ENCODE measurements at regions not wholly inside any gene's neighbourhood (a gene's known extent, or its start where the extent isn't known, plus 50 kb on each side); places are given as distances from the start of the nearest gene placed in this dataset.
A peak's percentile ranks its signal among the peaks of the same experiment; 100 is the strongest.

DNA sequence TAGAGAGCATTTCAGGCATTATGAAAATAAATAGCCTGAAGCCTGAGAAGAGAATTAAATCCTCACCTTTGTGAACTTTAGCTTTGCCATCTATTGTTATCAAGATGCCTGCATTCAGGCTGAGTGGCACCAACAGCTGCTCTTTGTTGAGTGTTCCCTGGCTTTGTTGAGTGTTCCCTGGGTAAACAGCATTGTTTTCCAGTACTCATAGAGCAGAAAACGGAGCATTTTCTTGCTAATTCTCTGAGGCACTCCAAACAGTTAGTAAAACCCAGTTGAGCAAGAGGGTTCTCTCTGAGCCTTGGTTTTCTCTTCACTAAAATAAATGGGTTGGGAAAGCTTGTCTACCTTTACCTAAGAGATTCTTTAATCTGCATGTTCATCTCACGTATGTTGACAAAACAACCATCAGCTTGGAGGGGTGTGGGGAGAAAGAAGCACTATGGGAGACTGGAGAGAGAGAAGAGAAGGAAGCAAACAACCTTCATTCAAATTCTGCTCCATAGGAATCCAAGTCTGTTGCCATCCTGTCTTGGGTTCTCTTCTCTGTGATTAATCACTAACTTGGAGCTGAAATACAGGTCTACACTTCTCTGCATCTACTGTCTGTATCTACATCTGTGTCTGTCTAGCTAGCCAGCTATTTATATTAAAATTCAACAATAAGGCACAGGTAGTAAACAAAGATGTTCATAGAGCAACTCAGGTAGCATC is 567.0 kb upstream of the SOX11 start:
- H3K4me3 Mint-ChIP-seq = no peak overlapping the region
- no peak overlapping the region for H3K27ac ChIP-seq (ENCODE audit: low read depth, low read length)
- H3K4me3 ChIP-seq (ENCODE audit: low read length in 2 of 2) = no peak overlapping the region
- H3K4me1 Mint-ChIP-seq = no peaks in the 10 kb centered on the region
- DNase-seq = no peak
- H3K27me3 ChIP-seq (ENCODE audit: insufficient read depth, low read length) = no peaks in the 10 kb centered on the region
- intact Hi-C loops (cut with micrococcal nuclease) = no loop called here
- H3K36me3 Mint-ChIP-seq = no peaks in the 10 kb centered on the region
- no peaks in the 10 kb centered on the region for H3K27me3 Mint-ChIP-seq
- ChIA-PET CTCF (ENCODE audit: partially characterized antibody) (no interaction called here), POLR2A (ENCODE audit: partially characterized antibody) (no interaction called here)
- no peaks in the 10 kb centered on the region for H3K4me1 ChIP-seq (ENCODE audit: insufficient read depth, low read length)
- H3K9me3 ChIP-seq (ENCODE audit: control insufficient read depth in 1 of 2, low read length in 2 of 2) = no peaks in the 10 kb centered on the region
- H3K36me3 ChIP-seq (ENCODE audit: insufficient read depth, low read length) = no peaks in the 10 kb centered on the region
- peaks cover 0 to 7% (median under 1%) of the 10 kb centered on the region in 8 donors for H3K9me3 Mint-ChIP-seq
- no peak overlapping the region for H3K27ac Mint-ChIP-seq

DNA sequence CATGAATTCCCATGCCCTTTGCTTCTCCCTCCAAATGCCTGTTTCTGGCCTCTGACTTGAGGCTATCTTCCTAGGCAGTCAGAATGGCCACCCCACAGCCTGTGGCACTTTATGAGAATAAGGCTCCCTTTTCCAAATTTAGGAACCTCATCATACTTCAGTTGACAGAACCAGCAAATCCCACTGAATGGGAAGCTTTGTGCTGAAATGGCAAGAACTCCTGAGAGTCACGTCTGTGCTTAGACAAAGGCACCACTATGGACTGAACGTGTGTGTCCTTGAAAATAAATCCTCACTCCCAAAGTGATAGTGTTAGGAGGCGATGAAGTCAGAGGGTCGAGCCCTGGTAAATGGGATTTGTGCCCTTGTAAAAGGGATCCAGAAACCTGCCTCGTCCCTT is 559.9 kb upstream of the SOX11 start:
- no peaks in the 10 kb centered on the region for H3K27me3 ChIP-seq (ENCODE audit: insufficient read depth, low read length)
- no peaks in the 10 kb centered on the region for H3K4me1 ChIP-seq (ENCODE audit: insufficient read depth, low read length)
- Mint-ChIP-seq H3K4me1 (no peaks in the 10 kb centered on the region), H3K36me3 (no peaks in the 10 kb centered on the region), H3K9me3 (peaks cover 0 to 15% (median 7%) of the 10 kb centered on the region in 8 donors), H3K27me3 (no peaks in the 10 kb centered on the region), H3K27ac (no peak overlapping the region), H3K4me3 (peak overlapping the region in 1 of 8 donors; percentile 17)
- H3K4me3 ChIP-seq (ENCODE audit: low read length in 2 of 2) = no peak overlapping the region
- ChIA-PET CTCF (ENCODE audit: partially characterized antibody) (no interaction called here), POLR2A (ENCODE audit: partially characterized antibody) (no interaction called here)
- no peaks in the 10 kb centered on the region for H3K9me3 ChIP-seq (ENCODE audit: control insufficient read depth in 1 of 2, low read length in 2 of 2)
- H3K36me3 ChIP-seq (ENCODE audit: insufficient read depth, low read length) = no peaks in the 10 kb centered on the region
- intact Hi-C loops (cut with micrococcal nuclease) = no loop called here
- no peak overlapping the region for H3K27ac ChIP-seq (ENCODE audit: low read depth, low read length)
- DNase-seq = no peak

DNA sequence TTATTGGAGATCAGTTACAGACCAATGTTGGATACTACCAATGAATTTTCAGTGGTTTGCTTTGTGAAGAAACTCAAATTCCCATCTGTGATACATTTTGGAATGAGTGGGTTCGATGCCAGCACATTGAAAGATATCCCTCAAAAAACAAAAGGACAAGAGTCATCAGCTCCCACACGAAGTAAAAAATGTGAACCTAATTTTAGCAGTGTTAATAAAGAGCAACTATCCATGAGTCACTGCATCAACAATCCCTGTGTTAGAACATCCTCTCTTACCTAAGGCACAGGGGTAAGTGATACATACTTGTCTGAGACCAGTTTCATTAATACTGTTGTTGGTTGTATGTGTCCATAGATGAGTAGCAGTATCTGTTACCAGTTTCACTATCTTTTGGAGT is 551.8 kb upstream of the SOX11 start:
- Histone ChIP-seq H3K27ac (ENCODE audit: low read depth, low read length) (no peak overlapping the region), H3K4me3 (ENCODE audit: low read length in 2 of 2) (no peak overlapping the region), H3K27me3 (ENCODE audit: insufficient read depth, low read length) (no peaks in the 10 kb centered on the region), H3K36me3 (ENCODE audit: insufficient read depth, low read length) (no peaks in the 10 kb centered on the region), H3K4me1 (ENCODE audit: insufficient read depth, low read length) (no peaks in the 10 kb centered on the region), H3K9me3 (ENCODE audit: control insufficient read depth in 1 of 2, low read length in 2 of 2) (no peaks in the 10 kb centered on the region)
- ChIA-PET POLR2A (ENCODE audit: partially characterized antibody) (no interaction called here), CTCF (ENCODE audit: partially characterized antibody) (no interaction called here)
- H3K4me3 Mint-ChIP-seq = no peak overlapping the region
- peaks cover 0 to 17% (median 6%) of the 10 kb centered on the region in 8 donors for H3K9me3 Mint-ChIP-seq
- no peak overlapping the region for H3K27ac Mint-ChIP-seq
- H3K36me3 Mint-ChIP-seq = no peaks in the 10 kb centered on the region
- no peaks in the 10 kb centered on the region for H3K4me1 Mint-ChIP-seq
- no peak for DNase-seq
- H3K27me3 Mint-ChIP-seq = no peaks in the 10 kb centered on the region
- intact Hi-C loops (cut with micrococcal nuclease) = no loop called here

DNA sequence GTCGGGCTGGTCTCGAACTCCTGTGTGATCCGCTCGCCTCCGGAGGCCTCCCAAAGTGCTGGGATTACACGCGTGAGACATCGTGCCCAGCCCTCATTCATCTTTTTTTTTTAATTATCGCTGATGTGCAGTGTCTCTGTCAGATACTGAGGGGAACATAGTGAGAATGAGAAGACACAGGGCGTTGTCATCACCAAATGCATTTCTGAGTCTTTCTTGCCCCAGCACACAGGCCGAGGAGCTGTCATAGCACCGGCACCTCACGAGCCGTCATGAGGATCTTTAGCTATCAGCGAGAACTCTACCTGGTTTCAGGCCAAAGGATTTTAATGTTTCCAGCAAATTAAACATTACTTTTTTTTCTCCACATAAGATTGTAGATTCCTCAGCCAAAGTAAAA is 548.0 kb upstream of the SOX11 start:
- Mint-ChIP-seq H3K4me1 (no peaks in the 10 kb centered on the region), H3K27ac (no peak overlapping the region), H3K4me3 (no peak overlapping the region), H3K36me3 (no peaks in the 10 kb centered on the region), H3K9me3 (peaks cover 0 to 31% (median 11%) of the 10 kb centered on the region in 8 donors), H3K27me3 (no peaks in the 10 kb centered on the region)
- POLR2A ChIA-PET (ENCODE audit: partially characterized antibody) = no interaction called here
- H3K36me3 ChIP-seq (ENCODE audit: insufficient read depth, low read length) = no peaks in the 10 kb centered on the region
- no peak overlapping the region for H3K4me3 ChIP-seq (ENCODE audit: low read length in 2 of 2)
- no peak overlapping the region for H3K27ac ChIP-seq (ENCODE audit: low read depth, low read length)
- CTCF ChIA-PET (ENCODE audit: partially characterized antibody) = no interaction called here
- H3K27me3 ChIP-seq (ENCODE audit: insufficient read depth, low read length) = no peaks in the 10 kb centered on the region
- DNase-seq = no peak
- no peaks in the 10 kb centered on the region for H3K4me1 ChIP-seq (ENCODE audit: insufficient read depth, low read length)
- H3K9me3 ChIP-seq (ENCODE audit: control insufficient read depth in 1 of 2, low read length in 2 of 2) = no peaks in the 10 kb centered on the region
- intact Hi-C loops (cut with micrococcal nuclease) = no loop called here

DNA sequence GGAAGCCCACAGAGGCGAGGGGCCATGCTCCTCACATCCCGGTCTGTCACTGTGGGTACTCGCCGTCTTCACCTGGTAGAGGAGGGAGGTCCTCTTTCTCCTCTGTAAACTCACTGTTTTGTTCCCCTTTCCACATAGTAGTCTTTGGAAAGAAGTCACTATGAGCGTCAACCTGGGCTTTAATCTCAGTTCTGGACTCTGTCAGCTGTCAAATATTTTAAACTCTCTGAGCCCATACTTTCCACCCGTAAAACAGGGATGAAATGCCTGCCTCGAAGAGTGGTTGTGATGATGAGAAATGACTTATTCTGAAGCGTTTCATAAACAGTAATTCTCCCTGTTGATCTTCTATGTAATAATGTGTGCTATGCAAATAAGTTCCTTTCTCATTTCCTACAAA is 547.1 kb upstream of the SOX11 start:
- CTCF ChIA-PET (ENCODE audit: partially characterized antibody) = no interaction called here
- POLR2A ChIA-PET (ENCODE audit: partially characterized antibody) = no interaction called here
- Histone ChIP-seq H3K9me3 (ENCODE audit: control insufficient read depth in 1 of 2, low read length in 2 of 2) (no peaks in the 10 kb centered on the region), H3K27ac (ENCODE audit: low read depth, low read length) (no peak overlapping the region), H3K4me3 (ENCODE audit: low read length in 2 of 2) (no peak overlapping the region), H3K4me1 (ENCODE audit: insufficient read depth, low read length) (no peaks in the 10 kb centered on the region), H3K36me3 (ENCODE audit: insufficient read depth, low read length) (no peaks in the 10 kb centered on the region), H3K27me3 (ENCODE audit: insufficient read depth, low read length) (no peaks in the 10 kb centered on the region)
- no peak for DNase-seq
- H3K4me1 Mint-ChIP-seq = no peaks in the 10 kb centered on the region
- H3K4me3 Mint-ChIP-seq = no peak overlapping the region
- no peaks in the 10 kb centered on the region for H3K27me3 Mint-ChIP-seq
- H3K36me3 Mint-ChIP-seq = no peaks in the 10 kb centered on the region
- intact Hi-C loops (cut with micrococcal nuclease) = no loop called here
- H3K27ac Mint-ChIP-seq = no peak overlapping the region
- peaks cover 0 to 31% (median 11%) of the 10 kb centered on the region in 8 donors for H3K9me3 Mint-ChIP-seq

DNA sequence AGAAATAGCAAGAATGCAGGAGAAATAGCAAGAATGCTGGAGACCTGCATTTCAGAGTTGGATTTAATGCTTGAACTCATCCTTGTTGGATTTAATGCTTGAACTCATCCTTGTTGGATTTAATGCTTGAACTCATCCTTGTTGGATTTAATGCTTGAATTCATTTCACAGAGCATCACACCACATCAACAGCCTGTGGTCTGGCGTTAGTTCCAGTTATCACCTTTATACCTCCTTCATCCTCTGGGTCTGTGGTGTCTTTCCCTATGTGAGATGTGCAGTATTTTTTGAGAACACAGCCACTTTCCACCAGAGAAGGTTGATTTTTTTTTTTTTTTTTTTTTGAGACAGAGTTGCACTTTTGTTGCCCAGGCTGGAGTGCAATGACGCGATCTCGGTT is 546.4 kb upstream of the SOX11 start:
- Histone ChIP-seq H3K36me3 (ENCODE audit: insufficient read depth, low read length) (no peaks in the 10 kb centered on the region), H3K4me1 (ENCODE audit: insufficient read depth, low read length) (no peaks in the 10 kb centered on the region), H3K4me3 (ENCODE audit: low read length in 2 of 2) (no peak overlapping the region), H3K27ac (ENCODE audit: low read depth, low read length) (no peak overlapping the region), H3K27me3 (ENCODE audit: insufficient read depth, low read length) (no peaks in the 10 kb centered on the region), H3K9me3 (ENCODE audit: control insufficient read depth in 1 of 2, low read length in 2 of 2) (no peaks in the 10 kb centered on the region)
- H3K9me3 Mint-ChIP-seq = peaks cover 0 to 32% (median 11%) of the 10 kb centered on the region in 8 donors
- H3K36me3 Mint-ChIP-seq = no peaks in the 10 kb centered on the region
- ChIA-PET POLR2A (ENCODE audit: partially characterized antibody) (no interaction called here), CTCF (ENCODE audit: partially characterized antibody) (no interaction called here)
- intact Hi-C loops (cut with micrococcal nuclease) = no loop called here
- no peak for DNase-seq
- no peaks in the 10 kb centered on the region for H3K27me3 Mint-ChIP-seq
- no peak overlapping the region for H3K27ac Mint-ChIP-seq
- no peak overlapping the region for H3K4me3 Mint-ChIP-seq
- no peaks in the 10 kb centered on the region for H3K4me1 Mint-ChIP-seq

DNA sequence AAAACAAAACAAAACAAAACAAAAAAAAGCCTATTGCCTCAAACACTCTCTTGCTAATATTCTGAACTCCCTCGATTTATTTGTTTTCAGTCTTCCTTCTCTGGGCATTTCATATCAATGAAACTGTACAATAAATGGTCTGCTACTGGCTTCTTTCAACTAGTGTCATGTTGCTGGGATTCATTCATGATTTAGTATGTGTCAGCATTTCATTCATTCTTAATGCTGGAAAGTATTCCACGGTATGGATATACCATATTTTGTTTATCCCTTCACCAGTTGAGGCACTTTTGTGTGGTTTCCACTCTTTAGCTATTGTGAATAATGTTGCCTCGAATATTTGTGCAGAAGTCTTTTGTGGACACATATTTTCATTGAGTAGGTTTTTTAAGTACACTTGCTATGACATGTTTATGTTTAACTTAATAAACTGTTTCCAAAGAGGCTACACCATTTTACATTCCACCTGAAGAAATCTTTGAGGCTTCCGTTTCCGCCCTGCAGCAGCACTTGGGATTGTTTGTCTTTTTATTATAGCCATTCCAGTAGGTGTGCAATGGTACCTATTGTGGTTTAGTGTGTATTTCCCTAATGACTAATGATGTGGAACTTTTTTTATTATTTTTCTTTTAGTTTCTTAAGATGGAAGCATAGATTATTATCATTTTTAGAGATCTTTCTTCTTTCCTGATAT is 543.6 kb upstream of the SOX11 start:
- Histone ChIP-seq H3K27me3 (ENCODE audit: insufficient read depth, low read length) (no peaks in the 10 kb centered on the region), H3K27ac (ENCODE audit: low read depth, low read length) (no peak overlapping the region), H3K36me3 (ENCODE audit: insufficient read depth, low read length) (no peaks in the 10 kb centered on the region), H3K4me3 (ENCODE audit: low read length in 2 of 2) (no peak overlapping the region), H3K4me1 (ENCODE audit: insufficient read depth, low read length) (no peaks in the 10 kb centered on the region), H3K9me3 (ENCODE audit: control insufficient read depth in 1 of 2, low read length in 2 of 2) (no peaks in the 10 kb centered on the region)
- ChIA-PET POLR2A (ENCODE audit: partially characterized antibody) (no interaction called here), CTCF (ENCODE audit: partially characterized antibody) (no interaction called here)
- Mint-ChIP-seq H3K4me1 (no peaks in the 10 kb centered on the region), H3K27me3 (no peaks in the 10 kb centered on the region), H3K36me3 (peaks cover 0 to 5% of the 10 kb centered on the region in 2 donors), H3K27ac (no peak overlapping the region), H3K4me3 (no peak overlapping the region), H3K9me3 (peaks cover 4 to 47% (median 22%) of the 10 kb centered on the region in 8 donors)
- no peak for DNase-seq
- intact Hi-C loops (cut with micrococcal nuclease) = no loop called here

Data from CD4-positive, alpha-beta memory T cell (primary cell).